Stimulated activated CD8-positive, alpha-beta memory T cell treated with anti-CD3 and anti-CD28 coated beads, Interleukin-12 subunit alpha, Interleukin-12 subunit beta, amount 100 ng/mL, for 24 hours (primary cell): ENCODE measurements at regions not wholly inside any gene's neighbourhood (a gene's known extent, or its start where the extent isn't known, plus 50 kb on each side); places are given as distances from the start of the nearest gene placed in this dataset.

Source experiments
- DNase-seq: peaks from one replicate; pipeline ENCODE4 v3.0.0-alpha.2; 2020; ENCODE audit errors: extremely low read depth

DNA sequence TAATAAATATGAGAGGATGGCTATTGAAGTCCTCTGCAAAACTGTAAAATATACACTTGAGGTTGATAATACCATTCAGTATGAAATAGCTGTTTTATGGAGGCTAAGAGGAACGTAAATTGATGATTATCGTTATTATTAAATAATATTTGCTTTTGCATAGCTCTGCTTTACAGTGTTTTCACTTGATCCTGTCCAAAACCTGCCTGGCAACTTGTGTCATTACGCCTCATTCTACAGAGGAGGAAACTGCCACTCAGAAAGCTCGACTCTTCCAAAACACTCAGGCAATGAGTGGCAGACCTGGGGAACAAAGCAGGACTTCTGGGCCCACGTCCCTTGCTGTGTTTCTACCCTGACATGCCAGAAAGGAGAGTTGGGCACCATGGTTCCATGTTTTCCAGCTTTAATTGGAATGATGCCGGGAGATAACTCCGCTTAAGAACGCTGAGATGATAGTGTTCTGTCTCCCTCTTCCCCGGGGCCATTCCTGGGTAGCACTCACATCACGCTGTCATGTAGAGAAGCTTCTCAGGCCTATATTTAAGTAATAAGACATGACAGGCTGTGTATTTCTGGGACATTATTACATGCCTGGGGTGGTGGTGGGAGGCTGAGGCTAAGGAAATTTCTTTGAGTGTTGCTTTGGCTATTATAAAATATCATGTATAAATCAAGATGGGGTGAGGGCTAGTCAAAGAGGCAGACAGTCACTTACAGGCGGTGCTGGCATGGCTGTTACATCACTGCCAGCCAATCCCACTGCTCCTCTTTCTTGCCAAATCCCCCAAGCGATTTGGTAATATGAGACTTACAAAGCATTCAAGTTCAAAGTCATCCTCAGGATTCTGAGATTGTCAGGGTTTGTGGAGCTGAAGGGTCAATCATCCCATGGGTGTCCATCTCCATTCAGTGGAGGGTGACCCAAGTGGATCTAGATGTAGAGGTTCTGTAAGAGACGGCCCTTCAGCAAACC is 501.7 kb downstream of the INSC start:
- no peak for DNase-seq

DNA sequence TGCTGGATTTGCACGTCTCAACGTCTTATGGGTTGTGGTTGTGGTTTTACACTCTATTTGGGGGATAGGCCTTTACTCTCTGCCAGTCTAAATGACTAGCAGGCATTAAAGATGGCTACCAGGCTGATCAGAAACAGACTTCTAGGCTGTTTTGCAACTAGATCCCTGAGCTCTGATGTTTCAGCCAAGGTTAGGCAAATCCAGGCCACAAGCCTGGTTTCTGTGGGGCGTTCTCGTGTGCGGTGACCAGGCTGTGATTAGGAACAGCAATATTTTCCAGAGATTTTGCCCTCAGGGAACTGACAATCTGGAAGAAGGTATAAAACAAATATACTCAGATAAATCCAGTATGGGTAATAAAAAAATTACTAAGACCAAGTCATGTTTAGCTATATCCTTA is 502.4 kb downstream of the INSC start:
- DNase-seq, result no peak

DNA sequence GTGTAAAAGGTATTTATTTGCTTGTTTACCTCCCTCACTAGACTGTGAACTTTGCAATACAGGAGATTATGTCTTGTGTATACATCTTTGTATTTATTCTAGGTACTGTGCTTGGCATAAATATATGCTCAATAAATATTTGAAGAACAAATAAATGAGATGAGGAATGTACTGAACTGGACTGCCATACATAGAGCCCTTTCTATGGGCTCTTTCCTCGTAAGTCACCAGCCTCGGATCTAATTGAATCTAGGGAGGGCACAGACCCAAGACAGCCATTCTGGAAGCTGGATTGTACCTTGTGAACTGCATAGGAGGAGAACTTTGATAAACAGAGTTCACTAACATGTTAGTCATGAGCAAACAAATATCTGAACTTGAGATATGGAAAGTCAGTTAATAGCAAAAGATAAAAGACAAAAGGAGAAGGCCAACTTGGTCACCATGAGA is 503.9 kb downstream of the INSC start:
- no peak for DNase-seq

GRCh38 chr11:15621565-15621964 is 506.8 kb downstream of the INSC start:
- no peak for DNase-seq

DNA sequence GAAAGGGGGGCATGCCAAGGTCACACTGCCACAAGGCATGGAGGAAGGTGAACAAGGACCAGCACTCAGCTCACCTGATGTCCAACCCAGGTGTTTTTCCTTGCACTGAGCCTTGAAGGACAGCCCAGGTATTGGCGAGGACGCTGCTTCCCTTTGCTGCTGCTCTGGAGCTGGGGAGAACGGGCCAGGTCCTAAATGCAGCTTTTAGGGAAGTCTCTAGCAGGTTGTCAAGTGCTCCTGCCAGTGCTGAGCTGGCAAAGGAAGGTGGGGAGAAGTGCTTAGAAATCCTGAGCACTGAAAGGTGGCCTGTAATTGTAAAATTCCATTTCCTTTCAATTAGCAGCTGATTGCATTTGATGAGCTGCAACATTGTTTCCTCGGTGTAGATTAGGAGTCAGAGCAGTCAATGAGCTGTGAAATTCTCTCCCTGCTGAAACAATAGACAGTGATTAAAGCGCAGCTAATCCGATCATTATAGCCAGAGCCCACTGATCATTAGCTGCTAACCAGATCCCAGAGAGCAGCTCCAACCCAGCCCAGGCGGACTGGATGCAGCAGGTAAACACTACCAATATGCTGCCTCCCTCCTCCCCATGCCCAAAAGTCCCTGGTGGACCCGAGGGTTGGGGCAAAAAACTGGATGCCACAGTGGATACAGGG is 507.6 kb downstream of the INSC start:
- DNase-seq, result no peak

DNA sequence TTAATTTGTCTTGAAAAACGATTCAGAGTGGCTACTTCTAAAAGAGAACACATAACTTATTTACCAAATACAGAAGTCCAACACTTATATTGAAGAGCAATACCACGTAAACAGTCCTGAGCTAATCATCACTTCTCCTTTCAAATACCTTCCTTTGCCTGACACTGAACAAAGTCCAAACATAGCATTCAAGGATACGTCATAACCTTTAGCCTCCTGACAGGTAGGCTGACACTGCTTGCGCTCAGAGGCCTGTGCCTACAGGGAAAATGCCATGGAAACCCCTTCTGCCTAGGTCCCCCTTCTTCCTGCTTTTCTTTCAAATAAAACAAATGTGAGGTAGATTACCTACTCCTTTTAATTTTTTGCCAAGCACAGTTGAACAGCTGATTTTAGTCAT is 510.0 kb downstream of the INSC start:
- no peak for DNase-seq

DNA sequence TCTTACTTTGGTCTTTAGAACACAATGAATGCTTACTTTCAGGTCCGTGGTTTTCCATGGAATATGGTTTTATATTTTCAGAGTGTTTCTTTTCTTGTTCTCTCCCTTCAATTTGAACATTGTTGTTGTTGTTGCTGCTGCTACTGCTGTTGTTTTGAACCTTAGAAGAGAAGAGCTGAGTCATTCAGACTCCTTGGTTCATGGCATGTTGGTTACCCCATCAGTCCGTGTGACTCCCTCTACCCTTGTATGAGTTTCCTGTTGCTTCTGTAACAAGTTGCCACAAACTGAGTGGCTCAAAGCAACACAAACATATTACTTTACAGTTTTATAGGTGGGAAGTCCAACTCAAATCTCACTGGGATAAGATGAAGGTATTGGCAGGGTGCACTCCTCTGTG is 511.0 kb downstream of the INSC start:
- DNase-seq, result no peak

GRCh38 chr11:15627560-15627959 is 512.8 kb downstream of the INSC start:
- no peak for DNase-seq

DNA sequence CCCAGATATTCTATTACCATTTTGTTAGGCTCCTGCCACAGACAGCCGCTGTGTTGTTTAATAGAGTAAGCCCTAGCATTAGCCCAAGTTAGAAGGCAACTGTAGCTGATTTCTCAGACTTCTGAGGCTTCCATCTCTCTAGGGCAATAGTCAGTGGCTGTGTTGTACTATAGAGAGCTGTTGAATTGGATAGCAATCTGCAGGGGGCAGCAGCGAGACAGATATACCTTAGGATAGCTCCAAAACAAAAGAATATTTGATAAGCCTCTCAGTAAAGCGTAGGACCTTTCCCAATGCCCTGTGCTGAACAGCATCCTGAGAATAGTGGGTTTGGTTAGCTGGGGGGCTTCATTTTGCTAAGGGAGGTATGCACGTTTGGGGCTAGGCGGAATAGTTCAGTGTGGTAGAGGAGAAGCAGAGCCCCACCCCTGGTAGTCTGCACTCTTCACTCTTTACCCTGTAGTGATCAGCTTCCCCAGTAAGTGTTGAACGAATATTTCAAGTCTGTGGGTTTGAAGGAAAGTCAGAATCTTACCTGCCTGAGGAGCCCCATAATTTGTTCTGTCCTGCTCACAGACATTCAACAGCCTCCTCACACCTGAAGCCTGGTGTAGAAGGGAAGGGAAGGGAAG is 515.1 kb downstream of the INSC start:
- no peak for DNase-seq

DNA sequence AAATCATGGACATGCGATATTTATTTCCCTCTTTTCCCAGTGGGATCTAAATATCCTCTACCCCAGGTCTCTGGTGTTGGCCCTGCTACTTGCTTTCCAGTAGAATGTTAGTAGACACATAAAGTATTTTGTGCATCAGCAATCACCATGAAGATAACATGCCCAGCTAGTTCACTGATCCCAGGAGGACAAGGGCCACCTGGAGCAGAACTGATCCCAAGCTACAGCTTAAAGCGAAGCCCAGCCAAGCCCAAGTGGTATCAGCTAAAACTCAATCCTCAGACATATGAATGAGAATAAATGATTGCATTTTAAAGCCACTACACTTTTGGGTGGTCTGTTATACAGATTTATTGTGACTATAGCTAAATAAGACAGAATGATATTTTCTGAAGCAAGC is 516.2 kb downstream of the INSC start:
- no peak for DNase-seq

- DNase-seq, result no peak
These were observed 520.8 kb downstream of the INSC start for GRCh38 chr11:15635521-15635920.

- DNase-seq, result no peak
These were observed 521.9 kb downstream of the INSC start for GRCh38 chr11:15636521-15637089.

GRCh38 chr11:15638386-15638787 is 523.7 kb downstream of the INSC start:
- no peak for DNase-seq

DNA sequence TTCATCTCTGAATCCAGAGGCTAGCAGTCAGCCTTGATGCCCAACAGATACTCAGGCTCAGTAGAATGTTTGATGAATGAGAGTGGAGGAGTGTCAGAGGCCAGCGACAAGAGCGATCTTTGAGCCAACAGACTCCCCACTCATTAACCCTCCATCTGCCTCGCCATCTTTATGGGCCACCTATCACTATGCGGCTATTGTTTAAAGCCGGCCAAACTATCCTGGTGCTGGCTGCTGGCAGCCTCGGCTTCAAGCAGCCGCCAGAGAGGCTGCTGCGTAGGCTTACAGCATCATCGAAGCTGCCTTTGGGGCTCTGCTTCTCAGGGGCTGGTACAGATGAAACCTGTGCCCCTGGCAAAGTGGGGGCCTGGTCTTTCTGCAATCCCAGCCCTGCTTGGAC is 525.6 kb downstream of the INSC start:
- no peak for DNase-seq

DNA sequence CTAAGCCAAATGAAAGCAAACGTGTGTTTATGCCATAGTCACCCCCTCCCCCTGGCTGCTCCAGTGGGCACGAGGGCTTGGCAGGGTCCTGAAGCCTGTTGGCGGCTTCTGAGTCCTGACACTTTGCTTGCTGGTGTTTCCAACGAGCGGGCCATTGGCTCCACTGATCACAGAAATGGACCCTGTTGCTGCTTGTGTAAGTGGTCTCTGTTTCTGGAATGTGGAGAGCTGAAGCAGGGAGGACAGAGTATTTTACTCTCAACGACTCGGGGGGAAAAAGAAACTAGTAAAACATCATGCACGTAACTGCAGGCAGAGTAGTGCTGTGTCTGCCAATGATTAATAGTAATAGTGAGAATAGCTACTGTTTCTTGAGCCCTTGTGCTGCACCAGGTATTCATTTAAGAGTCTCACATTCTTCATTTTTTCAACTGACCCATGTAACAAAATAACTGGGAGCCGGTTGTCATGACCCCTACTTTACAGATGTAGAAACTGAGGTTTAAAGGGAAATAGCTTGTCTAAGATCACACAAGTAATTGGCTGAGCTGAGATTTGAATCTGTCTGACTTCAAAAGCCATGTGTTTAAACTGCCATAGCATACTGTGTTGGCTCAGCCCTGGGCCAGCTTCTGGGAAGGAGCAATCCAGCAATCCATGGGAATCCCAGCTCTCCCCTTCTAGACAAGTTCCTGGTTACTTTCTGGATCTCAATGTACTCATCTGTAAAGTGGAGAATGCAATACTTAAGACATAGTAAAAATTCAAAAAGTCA is 526.7 kb downstream of the INSC start:
- DNase-seq, result no peak

DNA sequence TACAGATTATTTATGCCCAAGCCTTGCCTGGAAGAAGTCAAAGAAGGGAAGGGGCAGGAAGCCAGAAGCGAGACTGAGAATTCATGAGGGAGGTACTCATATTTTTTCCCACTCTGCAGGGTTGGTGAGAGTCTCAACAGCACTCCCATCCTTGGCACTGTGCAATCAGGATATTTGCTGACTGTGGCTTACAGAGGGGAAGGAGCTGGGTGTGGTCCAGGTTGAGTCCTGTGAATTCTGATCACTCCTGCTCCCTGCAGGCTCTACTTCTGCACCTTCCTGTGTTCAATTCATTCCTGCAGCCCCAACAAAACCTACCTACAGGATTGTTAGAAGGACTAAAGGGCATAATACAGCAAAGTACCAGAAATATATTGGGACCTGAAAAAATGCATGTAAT is 530.5 kb downstream of the INSC start:
- DNase-seq, result no peak

GRCh38 chr11:15649371-15650104 is 534.8 kb downstream of the INSC start:
- DNase-seq, result no peak

GRCh38 chr11:15650105-15650938 is 535.6 kb downstream of the INSC start:
- DNase-seq, result peak; percentile 23

DNA sequence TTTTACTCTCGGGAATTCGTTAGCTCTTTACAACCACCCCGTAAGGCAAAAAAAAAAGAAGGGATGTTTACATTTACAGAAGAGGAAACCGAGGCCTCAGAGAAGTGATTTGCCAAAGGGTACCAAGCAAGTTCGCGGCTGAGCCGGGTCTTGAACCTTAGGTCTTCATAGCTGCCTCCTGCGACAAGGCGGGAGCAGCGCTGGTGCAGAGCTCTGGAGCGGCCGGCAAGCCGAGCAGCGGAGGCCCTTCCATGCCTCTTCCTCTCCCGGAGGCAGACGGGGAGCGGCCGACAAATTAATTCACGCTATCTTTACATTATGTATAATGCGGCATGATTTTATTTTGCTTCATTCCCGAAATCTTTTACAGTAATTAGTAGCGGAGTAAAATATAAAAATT is 536.3 kb downstream of the INSC start:
- no peak for DNase-seq

DNA sequence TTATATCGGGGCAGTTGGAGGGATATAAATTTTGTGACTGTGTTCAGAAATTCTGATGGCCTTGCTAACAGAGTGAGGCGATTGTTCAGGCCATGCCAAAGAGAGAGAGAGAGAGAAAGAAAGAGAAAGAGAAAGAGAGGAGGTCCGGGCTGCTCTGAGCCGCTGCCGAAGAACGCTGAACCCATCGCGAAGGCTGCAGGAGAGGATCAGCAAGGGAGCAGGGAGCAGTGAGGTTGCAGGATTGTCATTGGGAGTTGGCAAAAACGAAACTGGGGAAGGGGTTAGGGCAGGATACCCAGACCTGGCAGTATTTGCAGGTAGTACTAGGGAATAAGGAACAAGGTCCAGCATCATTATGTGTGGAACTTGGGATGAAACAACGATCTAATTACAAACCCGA is 537.1 kb downstream of the INSC start:
- DNase-seq, result no peak
